Activated T-helper 1 cell treated with anti-CD3 and anti-CD28 coated beads, Interleukin-12 subunit alpha, Interleukin-12 subunit beta, Interleukin-2, Interleukin-4 antibody, amounts not matched to agents 30 ng/mL and 10 ng/mL and 1 ng/mL, durations not matched to agents 14 hours and 24 hours and 36 hours (primary cell): ENCODE measurements at regions not wholly inside any gene's neighbourhood (a gene's known extent, or its start where the extent isn't known, plus 50 kb on each side); places are given as distances from the start of the nearest gene placed in this dataset.

Source experiments
- DNase-seq: peaks from one replicate; pipeline ENCODE4 v3.0.0; 2021; ENCODE audit warnings: low spot score
- H3K27ac Mint-ChIP-seq: one replicate; pipeline ENCODE4 v1.8.0; 2021; ENCODE audit warnings: mild to moderate bottlenecking, mixed read lengths
- H3K27me3 Mint-ChIP-seq: one replicate; pipeline ENCODE4 v1.8.0; 2022; ENCODE audit warnings: mild to moderate bottlenecking, moderate library complexity, mixed read lengths; ENCODE audit not compliant: insufficient read depth
- H3K36me3 Mint-ChIP-seq: one replicate; pipeline ENCODE4 v1.8.0; 2021; ENCODE audit warnings: low read depth, mixed read lengths
- H3K4me1 Mint-ChIP-seq: one replicate; pipeline ENCODE4 v1.8.0; 2021; ENCODE audit warnings: low read depth, mixed read lengths
- H3K4me3 Mint-ChIP-seq: one replicate; pipeline ENCODE4 v1.8.0; 2021; ENCODE audit warnings: mild to moderate bottlenecking, moderate library complexity, mixed read lengths
- H3K9me3 Mint-ChIP-seq: one replicate; pipeline ENCODE4 v1.8.0; 2021; ENCODE audit warnings: mixed read lengths
- intact Hi-C: fragments of 100-400 bp; cut with micrococcal nuclease; formaldehyde crosslinking; loops from one replicate; pipeline ENCODE4 v1.15.1; 2024

GRCh38 chr6:41996997-41997396 lies 53.3 kb upstream of the TAF8 start:
- Mint-ChIP-seq H3K36me3 (peaks cover 18% of the 10 kb centered on the region), H3K4me1 (peaks cover 13% of the 10 kb centered on the region), H3K27me3 (no peaks in the 10 kb centered on the region), H3K27ac (peak overlapping the region; percentile 3), H3K9me3 (no peaks in the 10 kb centered on the region), H3K4me3 (no peak overlapping the region)
- intact Hi-C loops, result no loop called here
- no peak for DNase-seq

- DNase-seq, result no peak
- intact Hi-C loops, result no loop called here
- Mint-ChIP-seq H3K27me3 (no peaks in the 10 kb centered on the region), H3K36me3 (peaks cover 18% of the 10 kb centered on the region), H3K27ac (peak overlapping the region; percentile 3), H3K4me3 (no peak overlapping the region), H3K9me3 (no peaks in the 10 kb centered on the region), H3K4me1 (peaks cover 13% of the 10 kb centered on the region)
Measured at GRCh38 chr6:41997456-41997855, 52.9 kb upstream of the TAF8 start.
